ENCODE measurements at regions not wholly inside any gene's neighbourhood (a gene's known extent, or its start where the extent isn't known, plus 50 kb on each side); places are given as distances from the start of the nearest gene placed in this dataset.
"Not testable (repeated sequence)": the region's sequence is repeated elsewhere in the genome, so short reads cannot be mapped to it uniquely, and the experiment has no call there.

DNA sequence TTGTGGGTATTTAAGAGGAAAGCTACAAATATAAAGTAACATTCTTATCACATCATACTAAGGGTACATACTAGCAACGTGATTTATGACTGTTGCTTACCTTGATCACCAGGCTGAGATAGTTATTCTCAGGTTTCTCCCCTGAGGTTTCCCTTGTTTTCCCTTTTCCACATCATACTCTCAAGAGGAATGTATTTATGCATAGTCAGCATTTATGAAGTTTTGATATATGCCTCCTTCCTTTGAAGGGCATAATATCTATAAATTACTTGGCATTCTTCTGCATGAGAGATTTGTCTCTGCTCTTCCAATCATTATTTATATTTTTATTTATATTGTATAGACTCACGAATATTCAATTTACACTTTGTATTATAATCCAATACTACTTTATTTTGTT lies 726.7 kb upstream of the ADGRB3 start:
- no peaks in the 10 kb centered on the region for H3K27me3 ChIP-seq (ENCODE audit: control insufficient read depth in 1 of 2, insufficient read depth in 2 of 2, low read length in 2 of 2)
- H3K4me3 Mint-ChIP-seq: no peak overlapping the region
- ChIA-PET CTCF (no interaction called here), POLR2A (no interaction called here)
- no peak overlapping the region for H3K4me3 ChIP-seq (ENCODE audit: low read length)
- DNase-seq: no peak
- no peaks in the 10 kb centered on the region for H3K36me3 Mint-ChIP-seq (ENCODE audit: low read depth)
- TF ChIP-seq, protein P1, sequence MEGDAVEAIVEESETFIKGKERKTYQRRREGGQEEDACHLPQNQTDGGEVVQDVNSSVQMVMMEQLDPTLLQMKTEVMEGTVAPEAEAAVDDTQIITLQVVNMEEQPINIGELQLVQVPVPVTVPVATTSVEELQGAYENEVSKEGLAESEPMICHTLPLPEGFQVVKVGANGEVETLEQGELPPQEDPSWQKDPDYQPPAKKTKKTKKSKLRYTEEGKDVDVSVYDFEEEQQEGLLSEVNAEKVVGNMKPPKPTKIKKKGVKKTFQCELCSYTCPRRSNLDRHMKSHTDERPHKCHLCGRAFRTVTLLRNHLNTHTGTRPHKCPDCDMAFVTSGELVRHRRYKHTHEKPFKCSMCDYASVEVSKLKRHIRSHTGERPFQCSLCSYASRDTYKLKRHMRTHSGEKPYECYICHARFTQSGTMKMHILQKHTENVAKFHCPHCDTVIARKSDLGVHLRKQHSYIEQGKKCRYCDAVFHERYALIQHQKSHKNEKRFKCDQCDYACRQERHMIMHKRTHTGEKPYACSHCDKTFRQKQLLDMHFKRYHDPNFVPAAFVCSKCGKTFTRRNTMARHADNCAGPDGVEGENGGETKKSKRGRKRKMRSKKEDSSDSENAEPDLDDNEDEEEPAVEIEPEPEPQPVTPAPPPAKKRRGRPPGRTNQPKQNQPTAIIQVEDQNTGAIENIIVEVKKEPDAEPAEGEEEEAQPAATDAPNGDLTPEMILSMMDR (IDR thresholded peaks at IDR 0.05): no peak
- H3K9me3 Mint-ChIP-seq: peaks cover 15% of the 10 kb centered on the region
- H3K36me3 ChIP-seq (ENCODE audit: insufficient read depth, low read length): no peaks in the 10 kb centered on the region
- no peaks in the 10 kb centered on the region for H3K4me1 Mint-ChIP-seq (ENCODE audit: low read depth)
- no peak overlapping the region for H3K27ac Mint-ChIP-seq
- intact Hi-C loops (cut with DNase I, micrococcal nuclease): no loop called here
- no peak overlapping the region for H3K27ac ChIP-seq (ENCODE audit: low read depth in 1 of 2, low read length in 2 of 2)
- no peaks in the 10 kb centered on the region for H3K27me3 Mint-ChIP-seq
- H3K9me3 ChIP-seq (ENCODE audit: control insufficient read depth in 1 of 2, insufficient read depth in 1 of 2, low read length in 2 of 2): peaks cover 0 to 4% of the 10 kb centered on the region in 2 experiments
- no peaks in the 10 kb centered on the region for H3K4me1 ChIP-seq (ENCODE audit: insufficient read depth, low read length)
- no peak for ATAC-seq (ENCODE audit: poor library complexity)

DNA sequence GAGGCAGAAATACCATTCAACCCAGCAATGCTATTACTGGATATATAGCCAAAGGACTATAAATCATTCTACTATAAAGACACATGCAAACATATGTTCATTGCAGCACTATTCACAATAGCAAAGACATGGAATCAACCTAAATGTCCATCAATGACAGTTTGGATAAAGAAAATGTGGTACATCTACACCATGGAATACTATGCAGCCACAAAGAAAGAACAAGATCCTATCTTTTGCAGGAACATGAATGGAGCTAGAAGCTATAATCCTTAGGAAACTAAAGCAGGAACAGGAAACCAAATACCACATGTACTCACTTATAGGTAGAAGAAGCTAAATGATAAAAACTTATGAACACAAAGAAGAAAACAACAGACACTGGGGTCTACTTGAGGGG lies 730.3 kb upstream of the ADGRB3 start:
- H3K9me3 Mint-ChIP-seq; ATAC-seq (ENCODE audit: poor library complexity); H3K4me3 ChIP-seq (ENCODE audit: low read length); H3K4me1 ChIP-seq (ENCODE audit: insufficient read depth, low read length); DNase-seq; H3K36me3 Mint-ChIP-seq (ENCODE audit: low read depth); H3K9me3 ChIP-seq (ENCODE audit: control insufficient read depth in 1 of 2, insufficient read depth in 1 of 2, low read length in 2 of 2); H3K27me3 ChIP-seq (ENCODE audit: control insufficient read depth in 1 of 2, insufficient read depth in 2 of 2, low read length in 2 of 2); H3K27ac Mint-ChIP-seq; H3K36me3 ChIP-seq (ENCODE audit: insufficient read depth, low read length); POLR2A ChIA-PET; intact Hi-C loops (cut with DNase I, micrococcal nuclease); H3K4me1 Mint-ChIP-seq (ENCODE audit: low read depth); H3K4me3 Mint-ChIP-seq; H3K27me3 Mint-ChIP-seq; H3K27ac ChIP-seq (ENCODE audit: low read depth in 1 of 2, low read length in 2 of 2): not testable (repeated sequence)
- CTCF ChIA-PET: interaction anchor here (0.6 kb wide), 1 partner anchor 27 kb away, joined by 3 read pairs; no protein-coding TSS in a partner anchor

DNA sequence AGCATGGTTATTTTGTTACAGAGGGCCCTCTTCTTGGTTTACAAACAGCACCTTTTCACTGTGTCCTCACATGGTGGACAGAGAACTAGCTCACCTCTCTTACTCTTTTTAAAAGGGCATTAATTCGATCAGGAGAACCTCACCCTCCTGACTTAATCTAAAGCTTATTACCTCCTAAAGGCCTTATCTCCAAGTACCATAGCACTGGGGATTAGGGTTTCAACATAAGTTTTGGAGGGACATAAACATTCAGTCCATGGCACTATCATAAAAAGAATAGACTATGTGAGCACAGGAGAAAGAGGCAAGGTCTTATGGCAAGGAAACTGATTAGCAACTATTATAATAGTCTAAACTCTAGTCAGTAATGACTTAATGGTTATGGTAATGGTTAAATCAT lies 736.2 kb upstream of the ADGRB3 start:
- POLR2A ChIA-PET: no interaction called here
- ATAC-seq (ENCODE audit: poor library complexity) (no peak), DNase-seq (no peak)
- H3K27me3 Mint-ChIP-seq: no peaks in the 10 kb centered on the region
- TF ChIP-seq, protein P1 (IDR thresholded peaks at IDR 0.05): no peak
- H3K4me3 Mint-ChIP-seq: no peak overlapping the region
- intact Hi-C loops (cut with DNase I, micrococcal nuclease): no loop called here
- no peaks in the 10 kb centered on the region for H3K4me1 Mint-ChIP-seq (ENCODE audit: low read depth)
- CTCF ChIA-PET: no interaction called here
- no peaks in the 10 kb centered on the region for H3K36me3 ChIP-seq (ENCODE audit: insufficient read depth, low read length)
- H3K9me3 Mint-ChIP-seq: peaks cover 9% of the 10 kb centered on the region
- H3K27ac Mint-ChIP-seq: no peak overlapping the region
- H3K4me1 ChIP-seq (ENCODE audit: insufficient read depth, low read length): no peaks in the 10 kb centered on the region
- H3K4me3 ChIP-seq (ENCODE audit: low read length): no peak overlapping the region
- H3K36me3 Mint-ChIP-seq (ENCODE audit: low read depth): no peaks in the 10 kb centered on the region
- H3K27me3 ChIP-seq (ENCODE audit: control insufficient read depth in 1 of 2, insufficient read depth in 2 of 2, low read length in 2 of 2): no peaks in the 10 kb centered on the region
- peaks cover 0 to 4% of the 10 kb centered on the region in 2 experiments for H3K9me3 ChIP-seq (ENCODE audit: control insufficient read depth in 1 of 2, insufficient read depth in 1 of 2, low read length in 2 of 2)
- no peak overlapping the region for H3K27ac ChIP-seq (ENCODE audit: low read depth in 1 of 2, low read length in 2 of 2)

DNA sequence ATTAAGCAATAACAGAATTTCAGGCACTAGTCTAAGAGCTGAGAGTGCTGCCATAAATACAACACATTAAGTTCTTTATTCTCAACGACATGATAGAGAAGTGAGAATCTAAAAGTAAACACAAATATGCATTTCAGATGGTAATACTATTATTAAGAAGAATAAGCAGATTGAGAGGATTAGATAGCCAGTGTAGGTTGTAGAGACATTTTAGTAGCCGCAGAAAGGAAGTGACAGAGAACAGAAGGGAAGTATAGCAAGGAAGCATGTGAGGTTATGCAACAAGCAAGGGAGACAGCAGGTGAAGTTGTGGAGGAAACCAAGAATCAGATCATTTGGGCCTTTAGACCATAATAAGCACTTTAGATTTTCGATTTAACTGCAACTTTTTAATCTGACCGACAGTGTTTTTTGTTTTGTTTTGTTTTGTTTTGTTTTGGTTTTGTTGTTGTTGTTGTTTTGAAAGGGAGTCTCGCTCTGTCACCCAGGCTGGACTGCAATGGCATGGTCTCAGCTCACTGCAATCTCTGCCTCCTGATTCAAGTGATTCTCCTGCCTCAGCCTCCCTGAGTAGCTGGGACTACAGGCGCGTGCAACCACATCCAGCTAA lies 737.0 kb upstream of the ADGRB3 start:
- H3K27ac ChIP-seq (ENCODE audit: low read depth in 1 of 2, low read length in 2 of 2): no peak overlapping the region
- H3K27me3 ChIP-seq (ENCODE audit: control insufficient read depth in 1 of 2, insufficient read depth in 2 of 2, low read length in 2 of 2): no peaks in the 10 kb centered on the region
- no peak for DNase-seq
- H3K4me3 Mint-ChIP-seq: no peak overlapping the region
- no peaks in the 10 kb centered on the region for H3K36me3 Mint-ChIP-seq (ENCODE audit: low read depth)
- intact Hi-C loops (cut with DNase I, micrococcal nuclease): no loop called here
- H3K4me3 ChIP-seq (ENCODE audit: low read length): no peak overlapping the region
- H3K27ac Mint-ChIP-seq: no peak overlapping the region
- H3K36me3 ChIP-seq (ENCODE audit: insufficient read depth, low read length): no peaks in the 10 kb centered on the region
- H3K27me3 Mint-ChIP-seq: no peaks in the 10 kb centered on the region
- ChIA-PET POLR2A (no interaction called here), CTCF (no interaction called here)
- TF ChIP-seq, protein P1 (IDR thresholded peaks at IDR 0.05): no peak
- no peaks in the 10 kb centered on the region for H3K4me1 Mint-ChIP-seq (ENCODE audit: low read depth)
- peaks cover 0 to 4% of the 10 kb centered on the region in 2 experiments for H3K9me3 ChIP-seq (ENCODE audit: control insufficient read depth in 1 of 2, insufficient read depth in 1 of 2, low read length in 2 of 2)
- no peak for ATAC-seq (ENCODE audit: poor library complexity)
- H3K4me1 ChIP-seq (ENCODE audit: insufficient read depth, low read length): no peaks in the 10 kb centered on the region
- H3K9me3 Mint-ChIP-seq: peaks cover 5% of the 10 kb centered on the region
